ENCODE measurements at regions not wholly inside any gene's neighbourhood (a gene's known extent, or its start where the extent isn't known, plus 50 kb on each side); places are given as distances from the start of the nearest gene placed in this dataset.

GRCh38 chr18:64233851-64234250 is 85.0 kb upstream of the LINC00305 start:
- DNase-seq, result no peak
- Histone ChIP-seq H3K36me3 (no peaks in the 10 kb centered on the region), H3K4me3 (no peak overlapping the region), H3K27me3 (ENCODE audit: low read depth) (no peaks in the 10 kb centered on the region), H3K4me1 (no peaks in the 10 kb centered on the region), H3K9me3 (replicated peaks) (peaks cover 4% of the 10 kb centered on the region), H3K27ac (replicated peaks) (no peak overlapping the region)
- TF ChIP-seq CTCF (IDR thresholded peaks at IDR 0.05; ENCODE audit: borderline replicate concordance), result no peak
- intact Hi-C loops (cut with micrococcal nuclease), result no loop called here

- Histone ChIP-seq H3K4me3 (no peak overlapping the region), H3K9me3 (replicated peaks) (peaks cover under 1% of the 10 kb centered on the region), H3K36me3 (no peaks in the 10 kb centered on the region), H3K27me3 (ENCODE audit: low read depth) (no peaks in the 10 kb centered on the region), H3K27ac (replicated peaks) (no peak overlapping the region), H3K4me1 (no peaks in the 10 kb centered on the region)
- no peak for TF ChIP-seq CTCF (IDR thresholded peaks at IDR 0.05; ENCODE audit: borderline replicate concordance)
- no peak for DNase-seq
- intact Hi-C loops (cut with micrococcal nuclease), result no loop called here
Measured at GRCh38 chr18:64220941-64221340, 72.1 kb upstream of the LINC00305 start.

GRCh38 chr18:64219517-64219916 is 70.6 kb upstream of the LINC00305 start:
- Histone ChIP-seq H3K4me3 (no peak overlapping the region), H3K4me1 (no peaks in the 10 kb centered on the region), H3K27me3 (ENCODE audit: low read depth) (no peaks in the 10 kb centered on the region), H3K9me3 (replicated peaks) (peaks cover 5% of the 10 kb centered on the region), H3K27ac (replicated peaks) (no peak overlapping the region), H3K36me3 (no peaks in the 10 kb centered on the region)
- no peak for TF ChIP-seq CTCF (IDR thresholded peaks at IDR 0.05; ENCODE audit: borderline replicate concordance)
- intact Hi-C loops (cut with micrococcal nuclease), result no loop called here
- DNase-seq, result no peak

- Histone ChIP-seq H3K9me3 (replicated peaks) (no peaks in the 10 kb centered on the region), H3K36me3 (no peaks in the 10 kb centered on the region), H3K4me3 (no peak overlapping the region), H3K27me3 (ENCODE audit: low read depth) (no peaks in the 10 kb centered on the region), H3K4me1 (no peaks in the 10 kb centered on the region), H3K27ac (replicated peaks) (no peak overlapping the region)
- intact Hi-C loops (cut with micrococcal nuclease), result no loop called here
- no peak for TF ChIP-seq CTCF (IDR thresholded peaks at IDR 0.05; ENCODE audit: borderline replicate concordance)
- no peak for DNase-seq
Measured at GRCh38 chr18:64210401-64210949, 61.6 kb upstream of the LINC00305 start.

- Histone ChIP-seq H3K9me3 (replicated peaks) (no peaks in the 10 kb centered on the region), H3K4me3 (no peak overlapping the region), H3K27ac (replicated peaks) (no peak overlapping the region), H3K36me3 (no peaks in the 10 kb centered on the region), H3K27me3 (ENCODE audit: low read depth) (no peaks in the 10 kb centered on the region), H3K4me1 (no peaks in the 10 kb centered on the region)
- intact Hi-C loops (cut with micrococcal nuclease), result no loop called here
- no peak for TF ChIP-seq CTCF (IDR thresholded peaks at IDR 0.05; ENCODE audit: borderline replicate concordance)
- DNase-seq, result no peak
Measured at GRCh38 chr18:64208516-64208915, 59.6 kb upstream of the LINC00305 start.
